Stimulated activated CD8-positive, alpha-beta memory T cell treated with anti-CD3 and anti-CD28 coated beads, Interleukin-7, amount 100 ng/mL, for 24 hours (primary cell): ENCODE measurements at regions not wholly inside any gene's neighbourhood (a gene's known extent, or its start where the extent isn't known, plus 50 kb on each side); places are given as distances from the start of the nearest gene placed in this dataset.
"Not testable (repeated sequence)": the region's sequence is repeated elsewhere in the genome, so short reads cannot be mapped to it uniquely, and the experiment has no call there.

Experiments used
- DNase-seq: peaks from one replicate; pipeline ENCODE4 v3.0.0-alpha.2; 2020; ENCODE audit warnings: low read depth

DNA sequence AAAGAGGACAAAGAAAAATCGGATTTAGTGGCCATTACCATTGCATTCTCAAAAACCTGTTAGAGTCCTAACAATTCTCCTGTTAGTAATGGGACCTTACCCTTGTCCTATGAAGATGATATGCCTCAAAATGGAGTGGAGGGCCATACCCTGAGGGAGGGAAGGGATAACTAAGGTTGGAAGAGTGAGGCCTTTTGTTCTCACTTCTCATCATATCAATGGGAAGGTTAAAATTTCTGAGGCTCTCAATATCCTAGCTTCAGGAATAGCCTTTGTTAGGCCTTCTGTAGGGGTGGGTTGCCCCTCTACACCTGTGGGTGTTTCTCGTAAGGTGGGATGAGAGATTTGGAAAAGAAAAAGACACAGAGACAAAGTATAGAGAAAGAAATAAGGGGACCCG is 109.4 kb upstream of the SGIP1 start:
- not testable (repeated sequence) for DNase-seq

DNA sequence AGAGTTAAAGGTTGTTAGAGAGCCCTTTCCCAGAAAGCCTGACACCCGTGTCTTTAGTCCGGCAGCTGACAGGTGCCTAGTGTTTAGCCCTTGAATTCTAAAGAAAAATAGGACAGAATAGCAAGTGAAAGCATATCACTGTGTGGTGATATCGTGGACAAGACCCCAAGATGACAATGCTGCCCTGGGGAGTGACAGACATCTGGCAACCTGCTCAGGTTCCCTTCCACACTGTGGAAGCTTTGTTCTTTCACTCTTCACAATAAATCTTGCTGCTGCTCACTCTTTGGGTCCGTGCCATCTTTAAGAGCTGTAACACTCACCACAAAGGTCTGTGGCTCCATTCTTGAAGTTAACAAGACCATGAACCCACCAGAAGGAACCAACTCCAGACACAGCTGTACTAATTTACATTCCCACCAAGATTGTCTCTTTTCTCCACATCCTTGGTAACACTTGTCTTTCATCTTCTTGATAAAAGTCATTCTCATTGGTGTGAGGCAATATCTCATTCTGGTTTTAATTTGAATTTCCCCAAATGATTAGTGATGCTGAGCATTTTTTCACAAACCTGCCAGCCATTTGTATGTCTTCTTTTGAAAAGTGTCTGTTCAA is 107.6 kb upstream of the SGIP1 start:
- no peak for DNase-seq

DNA sequence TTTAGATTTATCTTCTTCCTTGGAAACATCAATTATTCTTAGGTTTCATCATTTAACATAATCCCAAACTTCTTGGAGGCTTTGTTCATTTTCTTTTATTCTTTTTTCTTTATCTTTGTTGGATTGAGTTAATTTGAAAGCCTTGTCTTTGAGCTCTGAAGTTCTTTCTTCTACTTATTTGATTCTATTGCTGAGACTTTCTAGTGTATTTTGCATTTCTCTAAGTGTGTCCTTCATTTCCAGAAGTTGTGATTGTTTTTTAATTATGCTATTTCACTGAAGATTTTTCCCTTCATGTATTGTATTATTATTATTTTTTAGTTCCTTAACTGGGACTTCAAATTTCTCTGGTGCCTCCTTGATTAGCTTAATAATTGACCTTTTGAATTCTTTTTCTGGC is 103.1 kb upstream of the SGIP1 start:
- not testable (repeated sequence) for DNase-seq

DNA sequence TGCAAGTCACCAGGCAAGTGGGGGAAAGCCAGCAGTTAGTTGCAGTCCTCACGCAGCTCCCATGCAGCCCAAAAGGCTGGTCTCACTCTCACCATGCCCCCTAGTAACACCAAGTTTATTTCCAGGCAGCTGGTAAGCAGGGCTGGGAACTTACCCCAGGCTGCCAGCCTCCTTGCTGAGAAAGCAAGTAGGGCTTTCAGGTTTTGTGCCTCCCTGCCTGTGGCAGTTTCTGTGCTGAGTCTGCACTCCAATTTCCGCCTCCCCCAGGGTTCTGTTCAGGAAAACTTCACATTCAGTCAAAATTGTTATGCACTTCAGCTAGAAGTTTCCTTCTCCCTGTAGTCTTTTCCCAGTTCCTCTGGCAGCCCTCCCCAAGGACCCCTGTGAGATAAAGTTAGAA is 102.0 kb upstream of the SGIP1 start:
- no peak for DNase-seq

DNA sequence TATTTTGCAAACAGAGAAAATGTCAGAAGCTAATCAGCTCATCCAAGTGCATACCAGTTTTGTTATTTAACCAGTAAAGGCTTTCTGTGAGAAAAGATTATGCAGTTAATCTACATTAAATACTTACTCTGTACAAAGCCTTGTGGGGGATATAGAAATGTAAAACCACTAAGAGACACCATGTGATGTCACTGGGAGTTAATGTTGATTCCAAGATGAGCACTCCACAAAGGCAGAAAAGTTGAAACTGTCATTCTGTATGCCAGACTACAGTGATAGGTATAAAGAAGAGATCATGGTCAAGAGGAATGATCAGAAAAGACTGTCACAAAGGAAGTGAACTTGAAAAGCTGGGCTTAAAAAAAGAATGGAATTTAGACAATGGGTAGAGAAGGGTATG is 100.3 kb upstream of the SGIP1 start:
- no peak for DNase-seq

DNA sequence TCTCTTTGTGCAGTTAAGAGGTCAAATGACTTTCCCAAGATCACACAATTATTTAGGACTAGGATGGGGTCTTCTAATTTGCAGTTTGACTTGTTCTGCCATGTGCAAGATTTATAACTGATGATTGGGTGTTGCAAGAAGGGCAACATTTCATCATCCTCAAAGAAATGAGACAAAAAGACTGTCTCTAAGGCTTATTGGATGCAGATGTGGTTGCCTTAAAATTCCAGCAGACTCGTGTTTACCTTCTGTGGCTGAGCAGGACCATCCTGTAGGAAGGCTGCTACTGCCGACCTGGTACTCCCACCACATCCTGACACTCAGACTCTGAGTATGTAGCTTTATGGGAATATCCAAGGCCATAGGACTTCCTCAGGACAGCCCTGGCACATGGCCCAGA is 99.9 kb upstream of the SGIP1 start:
- DNase-seq, result no peak

DNA sequence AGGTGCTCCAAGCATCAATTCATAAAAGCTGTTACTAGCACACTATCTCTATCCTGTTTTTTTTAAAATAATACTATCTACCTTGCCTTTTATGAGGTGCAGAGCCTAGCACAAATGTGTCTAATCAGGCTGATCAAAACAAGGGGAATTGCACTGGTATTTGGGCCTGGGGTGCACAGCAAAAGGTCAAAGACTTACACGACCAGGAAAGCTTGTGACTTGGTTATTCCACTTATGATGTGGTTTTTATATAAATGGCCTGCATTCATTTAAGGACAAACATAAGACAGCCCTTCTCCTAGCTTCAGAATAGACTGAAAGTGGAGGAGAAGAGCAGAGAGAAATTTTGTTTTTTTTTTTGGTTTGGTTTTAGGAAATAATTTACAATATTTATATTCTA is 98.4 kb upstream of the SGIP1 start:
- no peak for DNase-seq

DNA sequence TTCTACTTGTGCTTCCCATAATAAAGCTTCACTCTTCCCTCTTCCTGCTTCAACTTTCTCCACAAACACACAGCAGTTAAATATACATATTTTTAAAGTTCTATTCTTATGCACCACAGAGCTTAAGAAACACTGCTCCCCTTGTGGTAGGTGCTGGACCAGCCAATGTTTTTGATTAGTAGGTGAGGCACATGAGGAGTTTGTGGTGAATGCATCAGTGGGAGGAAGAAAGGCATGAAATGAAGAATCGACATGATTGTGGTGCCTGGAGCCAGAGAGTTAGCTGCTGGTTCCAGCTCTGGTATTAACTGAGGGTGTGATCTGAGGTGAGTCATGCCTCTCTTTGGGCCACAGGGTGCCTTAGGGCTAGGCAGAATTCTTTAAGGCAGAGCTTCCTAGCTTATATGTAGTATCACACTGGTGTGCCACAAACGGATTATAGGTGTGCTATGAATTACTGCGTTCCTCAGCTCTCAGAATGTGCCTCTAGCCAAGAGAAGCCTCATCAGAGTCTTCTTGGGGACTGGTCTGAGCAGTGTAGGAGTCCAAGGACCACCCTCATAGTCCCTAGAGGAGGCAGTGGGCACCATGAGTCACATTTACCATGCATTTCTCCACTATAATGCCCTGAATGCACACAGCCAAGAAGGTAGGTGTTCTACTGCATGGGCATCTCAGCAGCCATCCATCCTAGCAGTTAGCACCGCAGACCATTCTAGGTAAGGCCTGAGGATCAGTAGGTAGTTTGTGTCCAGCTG is 97.4 kb upstream of the SGIP1 start:
- no peak for DNase-seq

DNA sequence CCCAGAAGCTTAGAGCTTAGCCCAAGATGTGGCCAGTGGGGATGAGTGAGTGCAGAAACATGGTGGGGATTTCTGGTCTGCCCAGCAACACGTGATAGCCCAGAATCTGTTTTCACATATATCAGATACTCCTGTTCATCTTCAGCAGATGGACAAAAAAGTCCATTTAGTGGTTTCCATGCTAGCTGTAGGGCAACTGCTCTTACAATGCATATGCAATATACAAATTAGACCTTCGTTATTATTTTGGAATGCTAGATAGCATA is 96.9 kb upstream of the SGIP1 start:
- no peak for DNase-seq

DNA sequence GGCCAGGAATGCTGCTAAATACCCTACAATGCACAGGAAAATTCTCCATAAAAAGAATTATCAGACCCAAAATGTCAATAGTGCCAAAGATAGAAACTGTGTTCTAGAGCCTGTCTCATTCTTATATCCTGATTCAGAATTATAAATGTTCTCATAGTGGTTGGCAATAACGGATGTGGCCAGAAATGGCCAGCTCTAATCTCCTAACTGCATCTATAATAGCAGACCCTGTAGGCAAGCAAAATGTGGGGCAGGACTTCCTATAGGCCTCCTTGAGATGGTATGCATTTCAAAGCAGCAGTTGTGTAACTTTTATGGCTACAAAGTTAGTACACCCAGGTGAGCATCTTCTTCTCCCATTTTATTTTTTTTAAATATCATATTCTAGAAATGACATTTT is 95.9 kb upstream of the SGIP1 start:
- DNase-seq, result no peak

DNA sequence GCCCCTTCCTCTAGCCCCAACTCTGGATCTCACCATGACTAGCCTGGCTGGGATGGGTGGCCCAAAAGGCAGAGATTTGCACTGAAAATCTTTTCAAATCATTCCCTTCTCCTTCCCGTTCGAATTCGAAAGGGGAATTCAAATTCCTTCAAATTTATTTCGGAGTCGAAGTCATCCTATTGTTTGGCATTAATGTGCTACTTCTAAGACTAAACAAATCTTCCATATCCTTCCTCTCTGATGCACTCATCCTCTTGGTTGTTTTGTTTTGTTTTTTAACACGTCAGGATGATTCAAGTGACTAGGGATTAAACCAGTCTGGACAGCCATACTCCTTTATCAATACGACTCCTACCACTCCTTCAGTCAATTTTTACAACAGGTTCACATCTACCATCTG is 95.5 kb upstream of the SGIP1 start:
- DNase-seq, result no peak

DNA sequence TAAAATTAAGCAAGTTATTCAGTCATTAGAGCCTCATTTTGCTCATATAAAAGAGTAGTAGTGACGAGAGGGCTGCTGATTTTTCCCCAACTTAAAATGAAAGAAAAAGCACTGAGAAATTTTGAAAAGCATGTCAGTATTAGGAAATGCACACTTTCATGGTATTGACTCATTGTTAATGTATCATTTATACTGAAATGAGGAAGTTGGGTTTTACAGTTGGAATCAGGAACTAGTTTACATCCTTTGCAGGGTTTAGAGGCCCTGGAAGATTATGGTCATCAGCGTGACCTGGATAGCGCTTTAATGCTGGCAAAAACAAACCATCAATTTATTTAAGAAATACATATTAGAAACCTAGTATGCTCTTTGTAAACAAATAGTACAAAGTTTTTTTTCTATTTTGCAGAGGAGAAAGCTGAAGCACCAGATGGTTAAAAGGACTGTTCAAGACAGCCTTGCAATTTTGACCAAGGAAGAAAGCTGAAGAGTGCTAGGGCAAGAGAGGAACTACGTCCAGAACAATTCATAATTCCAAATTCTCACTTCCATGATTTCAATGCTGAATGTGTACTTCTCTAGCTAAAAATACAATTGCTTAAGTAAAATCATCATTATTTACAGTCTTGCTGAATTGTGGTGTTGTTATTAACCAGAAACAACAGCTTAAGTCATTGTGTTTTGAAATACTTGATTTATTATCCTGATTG is 94.8 kb upstream of the SGIP1 start:
- no peak for DNase-seq

DNA sequence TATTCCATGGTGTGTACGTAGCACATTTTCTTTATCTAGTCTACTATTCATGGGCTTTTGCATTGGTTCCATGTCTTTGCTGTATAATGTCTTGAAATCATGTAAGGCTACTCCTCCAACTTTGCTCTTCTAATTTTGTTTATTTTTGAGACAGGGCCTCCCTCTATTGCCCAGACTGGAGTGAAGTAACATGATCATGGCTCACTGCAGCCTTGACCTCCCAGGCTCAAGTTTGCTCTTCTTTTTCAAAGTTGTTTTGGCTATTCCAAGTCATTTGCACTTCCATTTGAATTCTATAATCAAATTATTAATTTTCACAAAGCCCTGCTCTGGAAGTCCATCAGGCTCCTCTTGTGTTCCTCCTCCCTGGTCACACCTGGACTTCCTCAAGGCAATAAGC is 90.2 kb upstream of the SGIP1 start:
- DNase-seq, result no peak

DNA sequence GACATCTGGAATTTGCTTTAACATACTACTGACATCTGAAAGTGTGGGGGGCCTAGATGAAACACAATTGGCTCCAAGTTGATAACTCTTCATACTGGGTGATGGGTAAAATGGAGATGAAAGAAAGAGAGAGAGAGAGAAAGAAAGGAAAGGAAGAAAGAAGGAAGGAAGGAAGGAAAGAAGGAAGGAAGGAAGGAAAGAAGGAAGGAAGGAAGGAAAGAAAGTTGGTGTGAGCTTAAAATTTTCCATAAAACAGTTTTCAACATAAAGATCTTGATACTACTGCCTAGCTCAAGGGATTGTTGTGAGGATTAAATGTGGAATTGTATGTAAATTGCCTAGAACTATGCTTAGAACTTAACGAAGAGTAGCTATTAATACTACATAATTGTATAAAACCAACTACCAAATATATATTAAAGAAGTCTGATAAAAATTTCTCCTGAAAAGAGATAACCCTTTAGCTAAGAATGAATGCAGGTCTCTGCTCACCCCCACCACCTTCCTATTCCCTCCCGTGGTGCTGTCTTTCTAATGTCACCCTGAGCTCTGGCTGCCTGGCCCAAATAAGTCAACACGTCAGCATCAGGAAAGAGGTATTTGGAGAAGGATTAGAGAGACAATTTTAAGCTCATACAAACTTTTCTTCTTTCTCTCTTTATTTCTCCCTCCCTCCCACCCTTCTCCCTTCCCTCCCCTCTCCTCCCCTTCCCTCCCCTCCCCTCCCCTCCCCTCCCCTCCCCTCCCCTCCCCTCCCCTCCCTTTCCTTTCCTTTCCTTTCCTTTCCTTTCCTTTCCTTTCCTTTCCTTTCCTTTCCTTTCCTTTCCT is 89.3 kb upstream of the SGIP1 start:
- DNase-seq, result no peak

DNA sequence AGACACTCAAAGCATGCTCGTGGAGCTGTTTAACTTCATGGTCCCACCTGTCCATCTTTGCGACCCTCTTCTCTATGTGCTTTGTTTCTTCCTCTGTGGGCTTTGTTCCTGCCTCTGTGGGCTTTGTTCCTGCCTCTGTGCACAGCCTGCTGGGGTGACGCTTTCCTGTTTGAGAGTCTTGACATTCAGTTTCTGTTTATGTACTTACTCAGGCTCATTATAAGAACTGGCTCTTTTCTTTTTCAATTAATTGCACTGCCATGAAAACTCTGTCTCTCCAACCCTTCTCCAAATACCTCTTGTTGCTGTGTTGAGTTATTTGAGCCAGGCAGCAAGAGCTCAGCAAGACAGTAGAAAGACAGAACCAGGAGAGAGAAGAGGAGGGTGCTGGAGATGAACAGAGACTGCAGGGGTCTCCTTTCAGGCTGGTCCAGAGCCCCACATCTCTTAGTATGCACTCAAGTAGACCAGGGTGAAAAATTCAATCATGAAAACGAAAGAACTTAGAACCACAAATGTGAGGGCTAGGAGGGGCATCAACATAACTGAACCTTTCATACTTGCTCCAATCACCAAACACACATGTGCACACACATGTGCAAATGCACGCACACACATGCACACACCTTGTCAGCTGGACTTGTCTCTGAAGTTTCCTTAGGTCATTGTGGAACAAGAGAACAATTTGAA is 88.3 kb upstream of the SGIP1 start:
- peak; percentile 16 for DNase-seq

DNA sequence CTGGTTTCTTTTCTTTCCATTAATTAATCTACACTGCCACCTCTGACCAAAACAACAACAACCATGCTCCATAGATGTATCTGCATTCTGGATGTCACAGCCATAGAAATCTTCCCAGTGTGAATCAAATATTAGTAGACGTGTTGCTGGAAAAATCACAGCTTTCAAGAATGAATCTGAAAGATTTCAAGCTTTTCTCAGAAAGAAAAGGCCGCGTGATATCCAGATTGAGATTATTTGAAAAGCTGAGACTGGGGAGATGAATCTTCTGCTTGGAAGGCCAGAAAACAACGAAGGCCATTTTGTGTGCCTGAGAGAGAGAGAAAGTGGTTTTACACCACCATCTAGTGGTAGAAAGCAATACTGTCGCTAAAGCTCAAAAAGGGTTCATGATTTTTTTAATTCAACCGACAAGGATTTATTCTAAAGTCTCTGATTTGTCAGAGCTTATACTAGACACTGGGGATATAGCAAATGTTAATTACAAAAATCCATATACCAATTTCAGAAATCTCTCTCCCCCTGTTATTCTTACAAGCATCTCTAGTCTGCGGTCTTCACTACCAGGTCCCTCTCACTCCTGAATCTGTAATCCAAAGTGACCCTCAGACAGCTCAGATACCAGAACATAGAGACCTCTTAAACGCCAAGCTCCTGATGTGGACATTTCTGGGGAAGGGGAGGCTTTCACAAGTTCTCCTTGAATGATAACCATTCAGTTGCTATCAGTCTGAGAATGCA is 87.5 kb upstream of the SGIP1 start:
- no peak for DNase-seq

DNA sequence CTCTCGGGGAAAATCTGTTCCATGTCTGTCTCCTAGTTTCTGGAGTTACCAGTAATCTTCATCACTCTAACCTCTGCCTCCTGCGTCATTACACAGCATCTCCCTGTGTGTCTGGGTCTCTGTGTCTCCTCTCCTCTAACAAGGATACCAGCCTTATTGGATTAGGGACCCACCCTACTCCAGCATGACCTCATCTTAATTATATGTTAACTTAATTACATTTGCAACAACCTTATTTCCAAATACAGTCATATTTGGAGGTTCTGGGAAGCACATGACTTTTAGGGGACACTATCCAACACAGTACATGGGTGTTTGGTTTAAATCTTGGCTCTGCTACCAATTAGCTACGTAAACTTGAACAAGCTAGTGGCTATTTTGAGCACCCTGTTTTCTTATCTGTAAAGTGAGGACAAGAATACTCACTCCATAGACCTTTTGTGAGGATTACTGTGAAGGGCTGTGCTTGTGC is 83.9 kb upstream of the SGIP1 start:
- no peak for DNase-seq

DNA sequence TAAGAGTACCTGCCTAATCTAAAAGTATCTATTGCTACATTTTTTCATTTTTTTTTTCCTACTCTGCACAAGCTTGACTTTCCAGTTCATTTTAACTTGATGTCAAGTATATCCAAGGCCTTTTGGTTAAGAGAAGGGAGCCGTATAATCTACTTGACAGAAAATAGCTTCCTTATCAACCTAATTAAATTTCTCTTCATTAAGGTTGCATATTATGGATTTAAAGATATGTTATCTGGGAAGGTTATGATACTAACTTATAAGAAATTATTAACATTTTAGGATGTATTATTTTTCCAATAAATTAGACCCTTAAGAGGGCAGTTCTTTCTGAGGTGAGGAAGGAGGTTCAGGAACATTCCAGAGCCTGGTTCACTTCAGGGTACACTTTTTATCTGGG is 83.1 kb upstream of the SGIP1 start:
- no peak for DNase-seq

DNA sequence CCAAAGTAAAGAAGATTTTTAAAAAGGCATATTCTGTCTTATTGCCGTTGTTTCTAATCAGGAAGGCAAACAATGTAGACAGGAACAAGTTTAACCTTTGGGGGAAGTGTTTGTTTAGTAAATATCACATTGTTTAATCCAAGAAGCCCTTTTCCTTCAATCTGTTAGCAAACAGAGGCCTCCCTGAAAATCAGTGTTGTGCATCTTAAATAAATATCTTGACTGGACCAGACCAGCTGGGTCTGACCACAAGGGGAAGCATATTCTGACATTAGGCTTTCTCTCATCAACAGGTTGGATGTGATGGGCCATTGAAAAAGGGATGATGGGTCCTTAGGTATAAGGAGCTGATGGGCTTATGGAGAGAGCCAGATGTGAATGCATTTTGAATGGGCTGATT is 81.8 kb upstream of the SGIP1 start:
- no peak for DNase-seq

DNA sequence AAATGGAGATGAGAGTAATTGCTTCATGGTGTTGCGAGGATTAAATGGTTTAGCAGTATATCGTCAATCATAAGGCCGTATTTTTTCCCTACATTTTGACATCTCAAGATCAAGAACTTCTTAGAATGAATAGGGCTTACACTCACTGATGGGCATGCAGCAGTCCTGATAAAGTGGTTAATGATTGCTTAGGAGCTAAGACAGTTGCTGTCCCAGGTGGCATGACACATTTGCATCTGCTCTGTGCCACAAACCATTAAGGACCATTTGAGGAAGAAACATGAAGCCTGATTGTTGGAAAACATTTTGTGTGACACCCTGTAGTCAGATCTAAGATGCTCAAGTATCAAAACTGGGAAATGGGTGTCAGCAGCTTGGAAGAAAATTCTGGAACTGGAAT is 81.0 kb upstream of the SGIP1 start:
- no peak for DNase-seq

DNA sequence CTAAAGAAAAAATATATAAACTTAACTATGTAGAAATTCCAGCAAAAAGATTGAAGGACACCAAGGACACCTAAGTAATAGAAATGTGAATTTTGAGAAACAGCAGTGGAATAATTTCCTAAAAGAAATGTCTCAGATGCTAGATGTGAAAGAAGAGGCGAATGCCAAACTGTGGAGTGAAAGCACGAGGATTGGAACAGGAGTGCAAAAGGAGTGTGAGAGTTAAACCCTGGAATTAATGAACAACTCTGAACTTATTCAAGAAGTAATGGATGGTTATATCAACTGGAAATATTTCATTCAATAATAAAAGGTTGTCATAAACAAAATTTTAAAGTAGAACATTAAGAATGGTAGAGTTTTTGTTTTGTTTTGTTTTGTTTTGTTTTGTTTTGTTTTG is 78.5 kb upstream of the SGIP1 start:
- no peak for DNase-seq
